ENCODE measurements at regions not wholly inside any gene's neighbourhood (a gene's known extent, or its start where the extent isn't known, plus 50 kb on each side); places are given as distances from the start of the nearest gene placed in this dataset.

- DNase-seq (ENCODE audit: extremely low read depth, low read depth): no peak
- TF ChIP-seq CTCF (IDR thresholded peaks at IDR 0.05; ENCODE audit: low read depth, low read length): no peak
Observed at GRCh38 chr4:153154007-153154975, 50.0 kb upstream of the TRIM2 start.
